Body of pancreas (tissue), 4 donors: ENCODE measurements at regions not wholly inside any gene's neighbourhood (a gene's known extent, or its start where the extent isn't known, plus 50 kb on each side); places are given as distances from the start of the nearest gene placed in this dataset.

Experiments used
- CTCF ChIP-seq, 7 experiments: fragments of 450-650 bp in 4 of 7; fragments of 200-600 bp in 3 of 7; sonication (generic) in 3 of 7; IDR thresholded peaks; one replicate each; pipeline ENCODE4 v1.5.1; 2016 to 2019; ENCODE audit warnings: antibody characterized with exemption in 7 of 7
- POLR2A ChIP-seq, 3 donors: fragments of 450-650 bp; IDR thresholded peaks; one replicate each; pipeline ENCODE4 v1.6.1; 2016; ENCODE audit warnings: antibody characterized with exemption in 3 of 3, mild to moderate bottlenecking in 2 of 3

- no peak for TF ChIP-seq CTCF (IDR thresholded peaks at IDR 0.05)
- no peak for TF ChIP-seq POLR2A (IDR thresholded peaks at IDR 0.05)
These were observed 531.5 kb upstream of the FRG1 start for GRCh38 chr4:189409158-189409557.
